LNCaP clone FGC (cell line): ENCODE measurements at regions not wholly inside any gene's neighbourhood (a gene's known extent, or its start where the extent isn't known, plus 50 kb on each side); places are given as distances from the start of the nearest gene placed in this dataset.

ENCODE experiments used
- DNase-seq: peaks from one replicate; pipeline ENCODE4 v3.0.0-alpha.2; 2011; ENCODE audit warnings: low read depth
- H3K4me3 ChIP-seq: 2 replicates; pipeline ENCODE4 v1.5.1; 2011; ENCODE audit warnings: mild to moderate bottlenecking, low read depth, low read length, control low read depth
- CTCF ChIP-seq: IDR thresholded peaks from 2 replicates; pipeline ENCODE4 v1.5.1; 2012; ENCODE audit warnings: mild to moderate bottlenecking; ENCODE audit not compliant: control insufficient read depth, insufficient read depth; ENCODE audit errors: extremely low read depth

- no peak overlapping the region for H3K4me3 ChIP-seq
- no peak for DNase-seq
Measured at GRCh38 chr12:116687888-116688287, 50.0 kb downstream of the SPRING1 start.

GRCh38 chr12:116684891-116685290, 53.0 kb downstream of the SPRING1 start:
- no peak for TF ChIP-seq CTCF
- no peak overlapping the region for H3K4me3 ChIP-seq
- no peak for DNase-seq

More at GRCh38 chr12:116687888-116688287, 50.0 kb downstream of the SPRING1 start:
- peak; percentile 39; the same call in 1 of the 2 replicates for TF ChIP-seq CTCF

- no peak overlapping the region for H3K4me3 ChIP-seq
- no peak for DNase-seq
- TF ChIP-seq CTCF, result no peak
Measured at GRCh38 chr12:116677202-116677661, 60.6 kb downstream of the SPRING1 start.

- no peak overlapping the region for H3K4me3 ChIP-seq
- no peak for TF ChIP-seq CTCF
- DNase-seq, result no peak
Measured at GRCh38 chr12:116675339-116676107, 62.3 kb downstream of the SPRING1 start.

GRCh38 chr12:116674643-116675183, 63.2 kb downstream of the SPRING1 start:
- no peak for TF ChIP-seq CTCF
- no peak overlapping the region for H3K4me3 ChIP-seq
- no peak for DNase-seq

GRCh38 chr12:116673681-116674111, 64.2 kb downstream of the SPRING1 start:
- TF ChIP-seq CTCF, result no peak
- DNase-seq, result no peak
- H3K4me3 ChIP-seq, result no peak overlapping the region
